Endothelial cell of umbilical vein (primary cell): ENCODE measurements at regions not wholly inside any gene's neighbourhood (a gene's known extent, or its start where the extent isn't known, plus 50 kb on each side); places are given as distances from the start of the nearest gene placed in this dataset.

ENCODE experiments used
- BruUV-seq: library from RNA; stranded (reverse); fragments of 400-500 nt; replicated peaks from 2 replicates; lab custom pipeline; 2021; lab: Mats Ljungman, UMichigan
- CTCF ChIA-PET: fragments of 300-600, 350-600 bp; sonication (Branson Sonifier 250); formaldehyde crosslinking; loops from one replicate; lab custom pipeline; 2021; ENCODE audit warnings: antibody characterized with exemption, inconsistent platforms; lab: Charles Lee
- POLR2A ChIA-PET: fragments of 300-600, 350-600 bp; sonication (Branson Sonifier 250); formaldehyde crosslinking; loops from one replicate; lab custom pipeline; 2021; ENCODE audit warnings: antibody characterized with exemption, inconsistent platforms; lab: Charles Lee
- DNase-seq: peaks from one replicate; pipeline ENCODE4 v3.0.0-alpha.2; 2011; ENCODE audit warnings: low read depth, low spot score
- FAIRE-seq: peaks from 2 replicates; lab custom pipeline; 2011; peaks lifted over from hg19 to GRCh38; lab: Jason Lieb, UNC
- H2AFZ ChIP-seq: 2 replicates; pipeline ENCODE4 v1.6.0; 2012; ENCODE audit warnings: low read depth, low read length, control low read depth, inconsistent platforms
- H3K27ac ChIP-seq: 2 replicates; pipeline ENCODE4 v1.5.1; 2011; ENCODE audit warnings: low read depth, mild to moderate bottlenecking, control low read depth, low read length, moderate library complexity; ENCODE audit not compliant: insufficient read depth
- H3K27me3 ChIP-seq, 2 experiments: 2 replicates each; pipeline versions ENCODE4 v1.6.0 to v1.6.1; 2011; ENCODE audit warnings: low read length in 2 of 2, mixed read lengths in 1 of 2; ENCODE audit not compliant: control insufficient read depth in 2 of 2, insufficient read depth in 2 of 2
- H3K36me3 ChIP-seq, 2 experiments: 2 replicates in 1 of 2; 3 replicates in 1 of 2; pipeline ENCODE4 v1.5.1; 2011; ENCODE audit warnings: low read length in 2 of 2, mild to moderate bottlenecking in 1 of 2, moderate library complexity in 1 of 2; ENCODE audit not compliant: control insufficient read depth in 2 of 2, insufficient read depth in 2 of 2; ENCODE audit errors: extremely low read depth in 1 of 2
- H3K4me1 ChIP-seq: 3 replicates; pipeline ENCODE4 v1.5.1; 2011; ENCODE audit warnings: mild to moderate bottlenecking, low read length; ENCODE audit not compliant: control insufficient read depth, insufficient read depth; ENCODE audit errors: extremely low read depth
- H3K4me2 ChIP-seq: 2 replicates; pipeline ENCODE4 v1.6.1; 2011; ENCODE audit warnings: low read length, control low read depth, mixed read lengths; ENCODE audit not compliant: insufficient read depth
- H3K4me3 ChIP-seq, 3 experiments: fragments of 200-600 bp in 1 of 3; sonication (generic), shearing (Covaris generic) in 1 of 3; replicated peaks in 1 of 3; 2 replicates each; pipeline ENCODE4 v1.5.1; 2011 to 2016; ENCODE audit warnings: control low read depth in 3 of 3, low read length in 3 of 3, mild to moderate bottlenecking in 2 of 3, inconsistent platforms in 1 of 3, low read depth in 1 of 3, moderate library complexity in 1 of 3; ENCODE audit not compliant: insufficient read depth in 1 of 3
- H3K79me2 ChIP-seq: 2 replicates; pipeline ENCODE4 v1.6.0; 2012; ENCODE audit warnings: low read length, inconsistent platforms; ENCODE audit not compliant: control insufficient read depth, insufficient read depth
- H3K9ac ChIP-seq: replicated peaks from 2 replicates; pipeline ENCODE3; 2011; ENCODE audit warnings: low read length, control low read depth; ENCODE audit not compliant: insufficient read depth; ENCODE audit errors: extremely low read depth
- H3K9me1 ChIP-seq: replicated peaks from 3 replicates; pipeline ENCODE4 v1.6.0; 2011; ENCODE audit warnings: mild to moderate bottlenecking, low read length; ENCODE audit not compliant: control insufficient read depth, insufficient read depth; ENCODE audit errors: extremely low read depth
- H3K9me3 ChIP-seq: replicated peaks from 2 replicates; pipeline ENCODE4 v1.5.1; 2012; ENCODE audit warnings: low read length, inconsistent platforms; ENCODE audit not compliant: control insufficient read depth, insufficient read depth
- H4K20me1 ChIP-seq: replicated peaks from 2 replicates; pipeline ENCODE3; 2011; ENCODE audit warnings: mild to moderate bottlenecking, low read length; ENCODE audit not compliant: control insufficient read depth, insufficient read depth; ENCODE audit errors: extremely low read depth
- CTCF ChIP-seq, 2 donors: IDR thresholded peaks; 1 replicate in 1 of 2; 2 replicates in 1 of 2; pipeline ENCODE4 v1.5.1; 2011; ENCODE audit warnings: low read length in 2 of 2, mild to moderate bottlenecking in 2 of 2, moderate library complexity in 2 of 2, control low read depth in 1 of 2, inconsistent platforms in 1 of 2, low read depth in 1 of 2; ENCODE audit not compliant: insufficient read depth in 1 of 2; ENCODE audit errors: extremely low read depth in 1 of 2
- EZH2 ChIP-seq: IDR thresholded peaks from 2 replicates; pipeline ENCODE4 v1.6.1; 2012; ENCODE audit warnings: borderline replicate concordance, low read depth, mild to moderate bottlenecking, moderate library complexity, low read length, inconsistent platforms; ENCODE audit not compliant: severe bottlenecking
- FOS ChIP-seq: IDR thresholded peaks from 2 replicates; pipeline ENCODE4 v1.6.1; 2011; ENCODE audit warnings: mild to moderate bottlenecking, low read length, moderate library complexity, borderline replicate concordance; ENCODE audit not compliant: insufficient read depth
- GATA2 ChIP-seq: IDR thresholded peaks from 2 replicates; pipeline ENCODE4 v1.7.0; 2011; ENCODE audit warnings: low read depth, mild to moderate bottlenecking, moderate library complexity, mixed read lengths, low read length; ENCODE audit not compliant: insufficient read length, insufficient read depth
- JUN ChIP-seq: IDR thresholded peaks from 2 replicates; pipeline ENCODE4 v1.6.1; 2011; ENCODE audit warnings: borderline replicate concordance, low read depth; ENCODE audit not compliant: insufficient read length, insufficient read depth
- MAX ChIP-seq: IDR thresholded peaks from 2 replicates; pipeline ENCODE4 v1.6.1; 2011; ENCODE audit not compliant: insufficient read depth, insufficient read length
- MYC ChIP-seq: IDR thresholded peaks from one replicate; pipeline ENCODE4 v1.6.1; 2011; ENCODE audit warnings: mild to moderate bottlenecking, low read depth, low read length
- POLR2A ChIP-seq: IDR thresholded peaks from 2 replicates; pipeline ENCODE4 v1.6.1; 2012; ENCODE audit warnings: low read depth, mild to moderate bottlenecking, control low read depth, low read length
- POLR2AphosphoS5 ChIP-seq: IDR thresholded peaks from 2 replicates; pipeline ENCODE4 v1.6.1; 2012; ENCODE audit warnings: low read depth, mild to moderate bottlenecking, control low read depth, low read length, moderate library complexity; ENCODE audit not compliant: insufficient read depth
- dilution Hi-C: fragments of 300-500 bp; cut with MboI; formaldehyde crosslinking; loops from one replicate; pipeline ENCODE4 v1.15.0; 2019; ENCODE audit warnings: low sequenced_read_pairs; ENCODE audit not compliant: extremely low pct_ligation_motif_present
- intact Hi-C: fragments of 100-400 bp; cut with micrococcal nuclease; formaldehyde crosslinking; loops from one replicate; pipeline ENCODE4 v1.10.0; 2022

- intact Hi-C loops, result no loop called here
- Histone ChIP-seq H3K27me3 (no peaks in the 10 kb centered on the region), H2AFZ (no peak overlapping the region), H3K9me3 (no peaks in the 10 kb centered on the region), H3K79me2 (no peaks in the 10 kb centered on the region), H3K4me3 (no peak overlapping the region), H4K20me1 (no peaks in the 10 kb centered on the region), H3K4me2 (no peak overlapping the region), H3K27ac (no peak overlapping the region), H3K4me1 (no peaks in the 10 kb centered on the region), H3K9ac (no peak overlapping the region), H3K9me1 (no peaks in the 10 kb centered on the region), H3K36me3 (no peaks in the 10 kb centered on the region)
- CTCF ChIA-PET, result no interaction called here
- dilution Hi-C loops, result no loop called here
- FAIRE-seq (no peak), DNase-seq (no peak)
- no peak for TF ChIP-seq POLR2AphosphoS5
- TF ChIP-seq CTCF (IDR thresholded peaks at IDR 0.05; ENCODE audit: extremely low read depth in 1 of 2, insufficient read depth in 1 of 2, low read depth in 1 of 2, low read length in 2 of 2), result no peak
- no peak for TF ChIP-seq JUN
- no peak for TF ChIP-seq MAX
- no peak for TF ChIP-seq FOS
- no peak for TF ChIP-seq GATA2
- TF ChIP-seq POLR2A, result no peak
- TF ChIP-seq MYC, result no peak
- TF ChIP-seq EZH2, result no peak
- BruUV-seq, result no TSS peak
- POLR2A ChIA-PET, result no interaction called here
These were observed 263.9 kb upstream of the C2CD4B start for GRCh38 chr15:62428851-62429598.
